HepG2 (cell line): ENCODE measurements at regions not wholly inside any gene's neighbourhood (a gene's known extent, or its start where the extent isn't known, plus 50 kb on each side); places are given as distances from the start of the nearest gene placed in this dataset.

Experiments
- ATAC-seq: fragments of 200-7000 bp; cut with Tn5 transposase; 3 replicates; pipeline ENCODE4 v1.9.1; 2020; ENCODE audit warnings: mild to moderate bottlenecking, moderate library complexity
- BruUV-seq: library from RNA; stranded (reverse); fragments of 400-500 nt; replicated peaks from 2 replicates; lab custom pipeline; 2021; lab: Mats Ljungman, UMichigan
- CTCF ChIA-PET: fragments of 300-600 bp; formaldehyde crosslinking; extraction: SDS; loops from one replicate; lab custom pipeline; 2021; ENCODE audit warnings: low total read pairs, inconsistent platforms, low intra/inter-chr PET ratio; lab: Yijun Ruan, JAX
- POLR2A ChIA-PET: fragments of 350-600 bp; sonication (Branson Sonifier 250); formaldehyde crosslinking; loops from one replicate; lab custom pipeline; 2020; ENCODE audit warnings: antibody characterized with exemption, inconsistent platforms; lab: Yijun Ruan, JAX
- DNase-seq: peaks from one replicate; pipeline ENCODE4 v3.0.0-alpha.2; 2015; ENCODE audit warnings: low spot score
- FAIRE-seq: peaks from 3 replicates; lab custom pipeline; 2011; peaks lifted over from hg19 to GRCh38; lab: Jason Lieb, UNC
- H2AFZ ChIP-seq: one replicate; pipeline ENCODE4 v1.6.1; 2011; ENCODE audit warnings: low read length, inconsistent platforms
- H3K27ac ChIP-seq: fragments of 300-600 bp; 3 replicates; pipeline ENCODE4 v1.8.0; 2011; ENCODE audit warnings: mixed run types, mild to moderate bottlenecking, mixed read lengths, low read length, inconsistent platforms; ENCODE audit not compliant: insufficient read depth; ENCODE audit errors: extremely low read length
- H3K27me3 ChIP-seq, 2 experiments: fragments of 200-600 bp in 1 of 2; 2 replicates in 1 of 2; 3 replicates in 1 of 2; pipeline versions ENCODE4 v1.6.0 to v1.8.0; 2011; ENCODE audit warnings: low read length in 2 of 2, mild to moderate bottlenecking in 2 of 2, moderate library complexity in 2 of 2, inconsistent platforms in 1 of 2; ENCODE audit not compliant: insufficient read depth in 2 of 2, control insufficient read depth in 1 of 2
- H3K36me3 ChIP-seq, 2 experiments: fragments of 200-600 bp in 1 of 2; replicated peaks in 1 of 2; 2 replicates in 1 of 2; 3 replicates in 1 of 2; pipeline versions ENCODE4 v1.5.1 to v1.8.0; 2011; ENCODE audit warnings: low read length in 2 of 2, inconsistent platforms in 1 of 2; ENCODE audit not compliant: insufficient read depth in 2 of 2, control insufficient read depth in 1 of 2
- H3K4me1 ChIP-seq: 2 replicates; pipeline ENCODE4 v1.5.1; 2012; ENCODE audit warnings: low read length, inconsistent platforms; ENCODE audit not compliant: insufficient read depth
- H3K4me2 ChIP-seq: 2 replicates; pipeline ENCODE4 v1.6.0; 2011; ENCODE audit warnings: low read depth, low read length, inconsistent platforms
- H3K4me3 ChIP-seq, 3 experiments: fragments of 200-600 bp in 1 of 3; sonication (generic), shearing (Covaris generic) in 1 of 3; replicated peaks in 1 of 3; 2 replicates each; pipeline ENCODE4 v1.5.1; 2011 to 2016; ENCODE audit warnings: low read length in 3 of 3, inconsistent platforms in 2 of 3, low read depth in 2 of 3, mild to moderate bottlenecking in 2 of 3, control low read depth in 1 of 3, mixed read lengths in 1 of 3; ENCODE audit not compliant: insufficient read depth in 1 of 3
- H3K79me2 ChIP-seq: one replicate; pipeline ENCODE4 v1.6.1; 2011; ENCODE audit warnings: low read length, inconsistent platforms; ENCODE audit not compliant: insufficient read depth
- H3K9ac ChIP-seq: 2 replicates; pipeline ENCODE4 v1.6.0; 2011; ENCODE audit warnings: mild to moderate bottlenecking, low read depth, low read length, inconsistent platforms; ENCODE audit not compliant: insufficient read depth
- H3K9me3 ChIP-seq: 2 replicates; pipeline ENCODE4 v1.5.1; 2012; ENCODE audit warnings: mild to moderate bottlenecking, low read length
- H4K20me1 ChIP-seq: 2 replicates; pipeline ENCODE4 v1.6.0; 2011; ENCODE audit warnings: inconsistent platforms, mild to moderate bottlenecking, low read length, moderate library complexity; ENCODE audit not compliant: insufficient read depth
- ARNT2 ChIP-seq: sonication (generic); formaldehyde crosslinking; IDR thresholded peaks from 2 replicates; pipeline ENCODE4 v1.8.0; 2022; ENCODE audit warnings: mild to moderate bottlenecking, low read depth, missing genetic modification reagents, moderate library complexity
- BRCA1 ChIP-seq: sonication (generic); formaldehyde crosslinking; IDR thresholded peaks from 2 replicates; pipeline ENCODE4 v1.4.0; 2020; ENCODE audit warnings: missing genetic modification reagents
- BRD4 ChIP-seq: sonication (generic); formaldehyde crosslinking; IDR thresholded peaks from 2 replicates; pipeline ENCODE4 v1.4.0; 2020; ENCODE audit warnings: missing genetic modification reagents
- E2F5 ChIP-seq: sonication (generic); formaldehyde crosslinking; conservative IDR thresholded peaks from 2 replicates; pipeline ENCODE4 v1.4.0; 2020; ENCODE audit warnings: missing genetic modification reagents
- FOXM1 ChIP-seq: sonication (generic); formaldehyde crosslinking; IDR thresholded peaks from 2 replicates; pipeline ENCODE4 v1.5.0; 2020; ENCODE audit warnings: missing genetic modification reagents
- HNRNPLL ChIP-seq: fragments of 200-400 bp; formaldehyde crosslinking; IDR thresholded peaks from 2 replicates; pipeline ENCODE4 v1.6.1; 2017; ENCODE audit warnings: mild to moderate bottlenecking, low read depth, low read length; ENCODE audit not compliant: poor library complexity, severe bottlenecking
- IKZF4 ChIP-seq: sonication (generic); formaldehyde crosslinking; IDR thresholded peaks from 2 replicates; pipeline ENCODE4 v1.5.1; 2020; ENCODE audit warnings: borderline replicate concordance, mild to moderate bottlenecking, low read depth, missing genetic modification reagents; ENCODE audit errors: not compliant biosample characterization
- MIER2 ChIP-seq: IDR thresholded peaks from 2 replicates; pipeline ENCODE4 v1.6.1; 2016; ENCODE audit warnings: missing biosample characterization, missing genetic modification reagents
- NR2F1 ChIP-seq, 2 experiments: fragments of 450-650 bp in 1 of 2; formaldehyde crosslinking in 1 of 2; IDR thresholded peaks; 2 replicates each; pipeline versions ENCODE4 v1.5.0 to v1.6.1; 2016 to 2020; ENCODE audit warnings: mild to moderate bottlenecking in 1 of 2, missing compliant biosample characterization in 1 of 2, missing genetic modification reagents in 1 of 2, moderate library complexity in 1 of 2
- POLR2G ChIP-seq: fragments of 200-400 bp; formaldehyde crosslinking; IDR thresholded peaks from 2 replicates; pipeline ENCODE4 v1.6.1; 2018; ENCODE audit warnings: mild to moderate bottlenecking, low read depth, low read length, moderate library complexity
- REL ChIP-seq: sonication (generic); formaldehyde crosslinking; conservative IDR thresholded peaks from 2 replicates; pipeline ENCODE4 v1.8.0; 2022; ENCODE audit warnings: mild to moderate bottlenecking, missing genetic modification reagents, moderate library complexity
- SCMH1 ChIP-seq: sonication (generic); formaldehyde crosslinking; IDR thresholded peaks from 2 replicates; pipeline ENCODE4 v1.9.0; 2021; ENCODE audit warnings: missing genetic modification reagents, mild to moderate bottlenecking, borderline replicate concordance
- SKI ChIP-seq: fragments of 450-650 bp; IDR thresholded peaks from one replicate; pipeline ENCODE4 v1.6.1; 2018; ENCODE audit warnings: mild to moderate bottlenecking; ENCODE audit not compliant: partially characterized antibody
- TFDP2 ChIP-seq: sonication (generic); formaldehyde crosslinking; IDR thresholded peaks from 2 replicates; pipeline ENCODE4 v1.4.0; 2020; ENCODE audit warnings: missing genetic modification reagents
- TIGD3 ChIP-seq: sonication (generic); formaldehyde crosslinking; IDR thresholded peaks from 2 replicates; pipeline ENCODE4 v1.5.1; 2020; ENCODE audit warnings: mild to moderate bottlenecking, missing genetic modification reagents, borderline replicate concordance
- ZFP62 ChIP-seq: sonication (generic); formaldehyde crosslinking; IDR thresholded peaks from 2 replicates; pipeline ENCODE4 v1.4.0; 2020; ENCODE audit warnings: missing genetic modification reagents
- ZMAT3 ChIP-seq: sonication (generic); formaldehyde crosslinking; conservative IDR thresholded peaks from 2 replicates; pipeline ENCODE4 v1.7.0; 2021; ENCODE audit warnings: missing genetic modification reagents
- ZNF761 ChIP-seq: sonication (generic); formaldehyde crosslinking; conservative IDR thresholded peaks from 2 replicates; pipeline ENCODE4 v1.4.0; 2020; ENCODE audit warnings: mild to moderate bottlenecking, missing genetic modification reagents
- ZNF777 ChIP-seq: sonication (generic); formaldehyde crosslinking; IDR thresholded peaks from 2 replicates; pipeline ENCODE4 v1.4.0; 2020; ENCODE audit warnings: missing genetic modification reagents
- ZNF782 ChIP-seq: sonication (generic); formaldehyde crosslinking; IDR thresholded peaks from 2 replicates; pipeline ENCODE4 v1.4.0; 2020; ENCODE audit warnings: missing genetic modification reagents, mild to moderate bottlenecking, borderline replicate concordance
- WGBS: methylation state at CpG from one replicate; pipeline ENCODE4 v1.1.6; 2017; ENCODE audit warnings: low lambda C conversion rate; 5-methylcytosine and 5-hydroxymethylcytosine counted together
- in situ Hi-C: cut with HindIII; loops from 2 replicates; pipeline ENCODE4 v1.10.0; 2017; ENCODE audit warnings: low pct_unique_long_range_greater_than_20kb; ENCODE audit not compliant: extremely low pct_ligation_motif_present
- intact Hi-C: fragments of 100-400 bp; cut with micrococcal nuclease; formaldehyde crosslinking; loops from one replicate; pipeline ENCODE4 v1.10.0; 2022; ENCODE audit not compliant: unreplicated experiment

- no peak for TF ChIP-seq TIGD3 (CRISPR knock-in tag)
- no peak for TF ChIP-seq ARNT2 (CRISPR knock-in tag)
These were observed 514.3 kb upstream of the ID4 start (continued) for GRCh38 chr6:19322691-19323485.

GRCh38 chr6:19324376-19324775 is 512.8 kb upstream of the ID4 start:
- no peaks in the 10 kb centered on the region for H4K20me1 ChIP-seq
- H3K27ac ChIP-seq: no peak overlapping the region
- in situ Hi-C loops (no loop called here), intact Hi-C loops (no loop called here)
- no peak overlapping the region for H3K4me3 ChIP-seq
- FAIRE-seq (no peak), ATAC-seq (no peak), DNase-seq (no peak)
- CTCF ChIA-PET: no interaction called here
- no peaks in the 10 kb centered on the region for H3K27me3 ChIP-seq
- no peak overlapping the region for H3K9ac ChIP-seq
- H3K79me2 ChIP-seq: no peaks in the 10 kb centered on the region
- no TSS peak for BruUV-seq
- H3K9me3 ChIP-seq: peaks cover 26% of the 10 kb centered on the region
- no peaks in the 10 kb centered on the region for H3K4me1 ChIP-seq
- 3% methylated on average over 3 of the region's 3 CpGs for WGBS
- no peak overlapping the region for H2AFZ ChIP-seq
- POLR2A ChIA-PET: no interaction called here
- no peak overlapping the region for H3K4me2 ChIP-seq
- H3K36me3 ChIP-seq: no peaks in the 10 kb centered on the region
- TF ChIP-seq SCMH1 (CRISPR knock-in tag) (no peak), POLR2G (no peak), HNRNPLL (no peak), IKZF4 (CRISPR knock-in tag) (no peak), FOXM1 (CRISPR knock-in tag) (no peak), MIER2 (no peak), REL (CRISPR knock-in tag) (no peak), TFDP2 (no peak), ZNF777 (CRISPR knock-in tag) (no peak), NR2F1 (CRISPR knock-in tag; IDR thresholded peaks at IDR 0.05) (no peak), BRCA1 (no peak), BRD4 (CRISPR knock-in tag) (no peak), SKI (no peak), ZNF761 (no peak), ZFP62 (no peak), ZNF782 (CRISPR knock-in tag) (no peak), E2F5 (no peak), ZMAT3 (no peak)
